K562 (cell line): ENCODE measurements at regions not wholly inside any gene's neighbourhood (a gene's known extent, or its start where the extent isn't known, plus 50 kb on each side); places are given as distances from the start of the nearest gene placed in this dataset.

Source experiments
- BRD9 ChIP-seq: fragments of 450-650 bp; IDR thresholded peaks from 2 replicates; pipeline ENCODE4 v1.6.1; 2018; ENCODE audit warnings: low read depth; ENCODE audit not compliant: partially characterized antibody
- JUN ChIP-seq, 2 experiments: sonication (generic) in 1 of 2; formaldehyde crosslinking in 1 of 2; IDR thresholded peaks; 2 replicates each; pipeline versions ENCODE4 v1.6.1 to v1.8.0; 2012 to 2022; ENCODE audit warnings: borderline replicate concordance in 2 of 2, mild to moderate bottlenecking in 2 of 2, improper control_type of control experiment in 1 of 2, low read depth in 1 of 2, low read length in 1 of 2, missing genetic modification reagents in 1 of 2
- JUND ChIP-seq, 2 experiments: IDR thresholded peaks; 2 replicates in 1 of 2; 3 replicates in 1 of 2; pipeline ENCODE4 v1.6.1; 2011; ENCODE audit warnings: borderline replicate concordance in 2 of 2, low read depth in 2 of 2, low read length in 2 of 2, improper control_type of control experiment in 1 of 2, missing biosample characterization in 1 of 2, missing genetic modification characterization in 1 of 2, missing genetic modification reagents in 1 of 2
- POLR2A ChIP-seq: fragments of 450-650 bp; conservative IDR thresholded peaks from 2 replicates; pipeline ENCODE4 v1.6.1; 2016
- POLR3G ChIP-seq: IDR thresholded peaks from 2 replicates; pipeline ENCODE4 v1.6.1; 2011; ENCODE audit not compliant: insufficient read length, insufficient replicate concordance; ENCODE audit errors: extremely low read depth
- ZSCAN29 ChIP-seq: fragments of 450-650 bp; IDR thresholded peaks from 2 replicates; pipeline ENCODE4 v1.6.1; 2017
- TF ChIP-seq, protein P1 (sequence below), 2 experiments: IDR thresholded peaks; 2 replicates each; pipeline ENCODE4 v1.6.1; 2012; ENCODE audit warnings: improper control_type of control experiment in 2 of 2, low read depth in 2 of 2, low read length in 2 of 2, borderline replicate concordance in 1 of 2
- TF ChIP-seq, protein P2 (sequence below), 3 experiments: IDR thresholded peaks in 2 of 3; conservative IDR thresholded peaks in 1 of 3; 2 replicates each; pipeline ENCODE4 v1.5.1; 2011 to 2012; ENCODE audit warnings: low read length in 3 of 3, mild to moderate bottlenecking in 3 of 3, control low read depth in 2 of 3, improper control_type of control experiment in 1 of 3, inconsistent platforms in 1 of 3, low read depth in 1 of 3, mixed read lengths in 1 of 3, moderate library complexity in 1 of 3; ENCODE audit not compliant: insufficient read depth in 2 of 3

DNA sequence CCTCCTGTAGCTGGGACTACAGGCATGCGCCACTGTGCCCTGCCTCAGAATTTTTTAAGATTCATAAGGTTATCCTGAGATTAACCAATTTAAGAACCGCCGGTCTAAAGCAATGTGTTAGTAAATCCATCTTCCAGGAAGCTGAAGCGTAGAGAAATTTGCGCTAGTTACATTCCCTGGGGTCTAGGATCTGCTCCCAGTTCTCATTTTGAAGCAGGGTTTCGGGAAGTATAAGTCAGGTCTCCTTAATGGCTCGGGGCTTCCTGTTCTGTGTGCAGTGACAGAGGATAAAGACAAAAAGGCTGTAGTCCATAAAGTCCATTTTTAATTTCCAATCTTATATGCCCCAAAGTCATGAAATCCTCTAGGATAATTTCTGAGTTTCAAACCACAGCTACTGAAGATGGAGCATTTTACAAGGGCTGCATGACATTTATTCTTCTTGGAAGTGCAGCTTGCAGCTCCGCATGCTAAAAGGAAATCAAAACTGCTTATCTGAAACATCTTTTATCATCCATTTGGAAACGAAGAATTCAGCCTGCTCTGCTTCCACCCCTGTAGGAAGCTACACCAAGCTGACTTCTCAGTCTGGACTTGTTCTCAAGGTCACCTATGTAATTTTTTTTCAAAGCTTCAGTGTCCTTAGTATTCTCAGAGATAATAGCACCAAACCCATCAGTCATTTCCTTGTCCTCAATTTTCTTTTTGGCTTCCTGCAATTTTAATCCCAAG lies 326.1 kb downstream of the PRL start:
- TF ChIP-seq POLR2A (no peak), ZSCAN29 (no peak), BRD9 (no peak), JUND (IDR thresholded peaks at IDR 0.05; ENCODE audit: borderline replicate concordance, low read depth, low read length) (no peak), JUND (tag; IDR thresholded peaks at IDR 0.05; ENCODE audit: borderline replicate concordance, low read depth, low read length) (no peak), POLR3G (no peak), JUN (IDR thresholded peaks at IDR 0.05; ENCODE audit: borderline replicate concordance, low read depth, low read length) (no peak), JUN (CRISPR knock-in tag; IDR thresholded peaks at IDR 0.05; ENCODE audit: borderline replicate concordance) (no peak)
- TF ChIP-seq, protein P1, sequence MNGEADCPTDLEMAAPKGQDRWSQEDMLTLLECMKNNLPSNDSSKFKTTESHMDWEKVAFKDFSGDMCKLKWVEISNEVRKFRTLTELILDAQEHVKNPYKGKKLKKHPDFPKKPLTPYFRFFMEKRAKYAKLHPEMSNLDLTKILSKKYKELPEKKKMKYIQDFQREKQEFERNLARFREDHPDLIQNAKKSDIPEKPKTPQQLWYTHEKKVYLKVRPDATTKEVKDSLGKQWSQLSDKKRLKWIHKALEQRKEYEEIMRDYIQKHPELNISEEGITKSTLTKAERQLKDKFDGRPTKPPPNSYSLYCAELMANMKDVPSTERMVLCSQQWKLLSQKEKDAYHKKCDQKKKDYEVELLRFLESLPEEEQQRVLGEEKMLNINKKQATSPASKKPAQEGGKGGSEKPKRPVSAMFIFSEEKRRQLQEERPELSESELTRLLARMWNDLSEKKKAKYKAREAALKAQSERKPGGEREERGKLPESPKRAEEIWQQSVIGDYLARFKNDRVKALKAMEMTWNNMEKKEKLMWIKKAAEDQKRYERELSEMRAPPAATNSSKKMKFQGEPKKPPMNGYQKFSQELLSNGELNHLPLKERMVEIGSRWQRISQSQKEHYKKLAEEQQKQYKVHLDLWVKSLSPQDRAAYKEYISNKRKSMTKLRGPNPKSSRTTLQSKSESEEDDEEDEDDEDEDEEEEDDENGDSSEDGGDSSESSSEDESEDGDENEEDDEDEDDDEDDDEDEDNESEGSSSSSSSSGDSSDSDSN (IDR thresholded peaks at IDR 0.05; ENCODE audit: borderline replicate concordance in 1 of 2, low read depth in 2 of 2, low read length in 2 of 2): no peak
- TF ChIP-seq, protein P2, sequence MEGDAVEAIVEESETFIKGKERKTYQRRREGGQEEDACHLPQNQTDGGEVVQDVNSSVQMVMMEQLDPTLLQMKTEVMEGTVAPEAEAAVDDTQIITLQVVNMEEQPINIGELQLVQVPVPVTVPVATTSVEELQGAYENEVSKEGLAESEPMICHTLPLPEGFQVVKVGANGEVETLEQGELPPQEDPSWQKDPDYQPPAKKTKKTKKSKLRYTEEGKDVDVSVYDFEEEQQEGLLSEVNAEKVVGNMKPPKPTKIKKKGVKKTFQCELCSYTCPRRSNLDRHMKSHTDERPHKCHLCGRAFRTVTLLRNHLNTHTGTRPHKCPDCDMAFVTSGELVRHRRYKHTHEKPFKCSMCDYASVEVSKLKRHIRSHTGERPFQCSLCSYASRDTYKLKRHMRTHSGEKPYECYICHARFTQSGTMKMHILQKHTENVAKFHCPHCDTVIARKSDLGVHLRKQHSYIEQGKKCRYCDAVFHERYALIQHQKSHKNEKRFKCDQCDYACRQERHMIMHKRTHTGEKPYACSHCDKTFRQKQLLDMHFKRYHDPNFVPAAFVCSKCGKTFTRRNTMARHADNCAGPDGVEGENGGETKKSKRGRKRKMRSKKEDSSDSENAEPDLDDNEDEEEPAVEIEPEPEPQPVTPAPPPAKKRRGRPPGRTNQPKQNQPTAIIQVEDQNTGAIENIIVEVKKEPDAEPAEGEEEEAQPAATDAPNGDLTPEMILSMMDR (IDR thresholded peaks at IDR 0.05 in 2 of 3, conservative IDR thresholded peaks at IDR 0.05 in 1 of 3; ENCODE audit: insufficient read depth in 2 of 3, low read depth in 1 of 3, low read length in 3 of 3): no peak
